ENCODE measurements at regions not wholly inside any gene's neighbourhood (a gene's known extent, or its start where the extent isn't known, plus 50 kb on each side); places are given as distances from the start of the nearest gene placed in this dataset.

DNA sequence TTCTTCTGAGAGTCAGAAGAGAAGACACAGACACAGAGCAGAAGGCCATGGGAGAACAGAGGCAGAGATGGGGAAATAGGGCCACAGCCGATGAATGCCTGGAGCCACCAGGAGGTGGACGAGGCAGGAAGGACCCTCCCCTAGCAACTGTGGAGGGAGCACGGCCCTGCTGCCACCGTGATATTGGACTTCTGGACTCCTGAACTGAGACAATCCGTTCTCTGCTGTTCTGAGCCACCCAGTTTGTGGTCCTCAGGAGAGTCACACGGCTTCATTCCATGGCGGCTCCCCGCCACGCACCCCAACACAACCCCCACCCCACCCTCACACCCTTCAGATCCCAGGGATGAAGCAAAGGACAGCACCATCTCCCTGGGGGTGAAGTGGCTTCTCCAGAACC is 338.1 kb downstream of the CTTN start (continued):
- TF ChIP-seq REST (IDR thresholded peaks at IDR 0.05; ENCODE audit: low read depth) (no peak), POLR2AphosphoS5 (IDR thresholded peaks at IDR 0.05; ENCODE audit: low read depth, low read length) (no peak), EGR1 (IDR thresholded peaks at IDR 0.05; ENCODE audit: low read depth) (no peak), ATF3 (IDR thresholded peaks at IDR 0.05) (no peak), CEBPB (IDR thresholded peaks at IDR 0.05; ENCODE audit: low read depth) (no peak)

- ChIA-PET CTCF (no interaction called here), POLR2A (no interaction called here), RAD21 (ENCODE audit: low non-redundant PET in 1 of 2, low total read pairs in 2 of 2, uncharacterized antibody in 2 of 2, unreplicated experiment in 2 of 2) (no interaction called here)
- H3K27ac ChIP-seq (ENCODE audit: low read depth, low read length) = no peak overlapping the region
- H3K27me3 ChIP-seq (ENCODE audit: insufficient read depth, low read length) = no peaks in the 10 kb centered on the region
- intact Hi-C loops (cut with micrococcal nuclease) = no loop called here
- no peak overlapping the region for H3K9ac ChIP-seq (ENCODE audit: low read length)
- H3K9me3 ChIP-seq (ENCODE audit: control insufficient read depth in 1 of 2, insufficient read depth in 1 of 2, low read depth in 1 of 2, low read length in 2 of 2) = no peaks in the 10 kb centered on the region
- H3K4me2 ChIP-seq (ENCODE audit: low read length) = no peak overlapping the region
- H3K4me1 ChIP-seq (ENCODE audit: control insufficient read depth in 1 of 2, insufficient read depth in 2 of 2, low read length in 2 of 2) = peaks cover 12 to 19% of the 10 kb centered on the region in 2 experiments
- DNase-seq (ENCODE audit: low read depth, low spot score) = no peak
- no peaks in the 10 kb centered on the region for H3K9me2 ChIP-seq (ENCODE audit: insufficient read depth)
- no peak overlapping the region for H3K4me3 ChIP-seq (replicated peaks in 1 of 2; ENCODE audit: low read depth in 1 of 2, low read length in 2 of 2)
- no peaks in the 10 kb centered on the region for H3K79me2 ChIP-seq (ENCODE audit: insufficient read depth, low read length)
- BruUV-seq (replicated peaks) = no TSS peak
- H4K20me1 ChIP-seq (ENCODE audit: insufficient read depth) = no peaks in the 10 kb centered on the region
- TF ChIP-seq ZNF274 (IDR thresholded peaks at IDR 0.05; ENCODE audit: low read depth, low read length) (no peak), POLR2AphosphoS5 (IDR thresholded peaks at IDR 0.05; ENCODE audit: low read depth, low read length) (no peak), ATF3 (IDR thresholded peaks at IDR 0.05) (no peak), SRF (IDR thresholded peaks at IDR 0.05; ENCODE audit: low read depth) (no peak), EGR1 (IDR thresholded peaks at IDR 0.05; ENCODE audit: low read depth) (no peak), CEBPB (IDR thresholded peaks at IDR 0.05; ENCODE audit: low read depth) (no peak)
- TF ChIP-seq, protein P1, sequence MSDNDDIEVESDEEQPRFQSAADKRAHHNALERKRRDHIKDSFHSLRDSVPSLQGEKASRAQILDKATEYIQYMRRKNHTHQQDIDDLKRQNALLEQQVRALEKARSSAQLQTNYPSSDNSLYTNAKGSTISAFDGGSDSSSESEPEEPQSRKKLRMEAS (IDR thresholded peaks at IDR 0.05) = no peak
- H2AFZ ChIP-seq (ENCODE audit: low read depth, low read length, poor library complexity, severe bottlenecking) = no peak overlapping the region
- ATAC-seq = no peak
- no peaks in the 10 kb centered on the region for H3K36me3 ChIP-seq (ENCODE audit: control insufficient read depth in 1 of 2, insufficient read depth in 2 of 2, low read length in 2 of 2)
Observed at GRCh38 chr11:70736937-70737640, 338.8 kb downstream of the CTTN start.
